CD4-positive, alpha-beta T cell treated with Interferon alpha-2 for 1 hour (primary cell): ENCODE measurements at regions not wholly inside any gene's neighbourhood (a gene's known extent, or its start where the extent isn't known, plus 50 kb on each side); places are given as distances from the start of the nearest gene placed in this dataset.
A peak's percentile ranks its signal among the peaks of the same experiment; 100 is the strongest.
"Not testable (repeated sequence)": the region's sequence is repeated elsewhere in the genome, so short reads cannot be mapped to it uniquely, and the experiment has no call there.

ENCODE experiments used
- DNase-seq, 2 donors: peaks; one replicate each; pipeline ENCODE4 v3.0.0-alpha.2; 2020 to 2022

GRCh38 chr7:149714081-149714909, 59.1 kb downstream of the ZNF467 start:
- peak; percentile 90 to 96 for DNase-seq

- DNase-seq = no peak
Measured at GRCh38 chr7:149713731-149714068, 59.7 kb downstream of the ZNF467 start.

GRCh38 chr7:149713061-149713730, 60.2 kb downstream of the ZNF467 start:
- DNase-seq = no peak

- no peak for DNase-seq
Measured at GRCh38 chr7:149708026-149708425, 65.4 kb downstream of the ZNF467 start.

- no peak for DNase-seq
Measured at GRCh38 chr7:149707448-149707886, 65.9 kb downstream of the ZNF467 start.

- no peak for DNase-seq
Measured at GRCh38 chr7:149706398-149706797, 67.0 kb downstream of the ZNF467 start.

GRCh38 chr7:149704507-149704906, 68.9 kb downstream of the ZNF467 start:
- DNase-seq = no peak

GRCh38 chr7:149703044-149703650, 70.2 kb downstream of the ZNF467 start:
- DNase-seq = no peak

- DNase-seq = no peak
Measured at GRCh38 chr7:149701495-149702240, 71.7 kb downstream of the ZNF467 start.

GRCh38 chr7:149697767-149698166, 75.6 kb downstream of the ZNF467 start:
- DNase-seq = not testable (repeated sequence)

- no peak for DNase-seq
Measured at GRCh38 chr7:149696280-149696679, 77.1 kb downstream of the ZNF467 start.

GRCh38 chr7:149692557-149692982, 80.8 kb downstream of the ZNF467 start:
- DNase-seq = no peak

- no peak for DNase-seq
Measured at GRCh38 chr7:149692056-149692455, 81.3 kb downstream of the ZNF467 start.

GRCh38 chr7:149690688-149691446, 82.5 kb downstream of the ZNF467 start:
- no peak for DNase-seq

GRCh38 chr7:149689291-149689721, 84.1 kb downstream of the ZNF467 start:
- no peak for DNase-seq

GRCh38 chr7:149688836-149689235, 84.6 kb downstream of the ZNF467 start:
- DNase-seq = no peak

- DNase-seq = not testable (repeated sequence)
Measured at GRCh38 chr7:149687820-149688219, 85.6 kb downstream of the ZNF467 start.

GRCh38 chr7:149686449-149686848, 86.9 kb downstream of the ZNF467 start:
- DNase-seq = no peak

GRCh38 chr7:149686011-149686410, 87.4 kb downstream of the ZNF467 start:
- no peak for DNase-seq

GRCh38 chr7:149685455-149685854, 87.9 kb downstream of the ZNF467 start:
- DNase-seq = no peak

GRCh38 chr7:149683898-149684297, 89.5 kb downstream of the ZNF467 start:
- no peak for DNase-seq

GRCh38 chr7:149683181-149683580, 90.2 kb downstream of the ZNF467 start:
- no peak for DNase-seq
